HepG2 (cell line): ENCODE measurements at regions not wholly inside any gene's neighbourhood (a gene's known extent, or its start where the extent isn't known, plus 50 kb on each side); places are given as distances from the start of the nearest gene placed in this dataset.

Source experiments
- ATAC-seq: fragments of 200-7000 bp; cut with Tn5 transposase; 3 replicates; pipeline ENCODE4 v1.9.1; 2020; ENCODE audit warnings: mild to moderate bottlenecking, moderate library complexity
- BruUV-seq: library from RNA; stranded (reverse); fragments of 400-500 nt; replicated peaks from 2 replicates; lab custom pipeline; 2021; lab: Mats Ljungman, UMichigan
- CTCF ChIA-PET: fragments of 300-600 bp; formaldehyde crosslinking; extraction: SDS; loops from one replicate; lab custom pipeline; 2021; ENCODE audit warnings: low total read pairs, inconsistent platforms, low intra/inter-chr PET ratio; lab: Yijun Ruan, JAX
- POLR2A ChIA-PET: fragments of 350-600 bp; sonication (Branson Sonifier 250); formaldehyde crosslinking; loops from one replicate; lab custom pipeline; 2020; ENCODE audit warnings: antibody characterized with exemption, inconsistent platforms; lab: Yijun Ruan, JAX
- DNase-seq: peaks from one replicate; pipeline ENCODE4 v3.0.0-alpha.2; 2015; ENCODE audit warnings: low spot score
- FAIRE-seq: peaks from 3 replicates; lab custom pipeline; 2011; peaks lifted over from hg19 to GRCh38; lab: Jason Lieb, UNC
- H2AFZ ChIP-seq: one replicate; pipeline ENCODE4 v1.6.1; 2011; ENCODE audit warnings: low read length, inconsistent platforms
- H3K27ac ChIP-seq: fragments of 300-600 bp; 3 replicates; pipeline ENCODE4 v1.8.0; 2011; ENCODE audit warnings: mixed run types, mild to moderate bottlenecking, mixed read lengths, low read length, inconsistent platforms; ENCODE audit not compliant: insufficient read depth; ENCODE audit errors: extremely low read length
- H3K27me3 ChIP-seq, 2 experiments: fragments of 200-600 bp in 1 of 2; 2 replicates in 1 of 2; 3 replicates in 1 of 2; pipeline versions ENCODE4 v1.6.0 to v1.8.0; 2011; ENCODE audit warnings: low read length in 2 of 2, mild to moderate bottlenecking in 2 of 2, moderate library complexity in 2 of 2, inconsistent platforms in 1 of 2; ENCODE audit not compliant: insufficient read depth in 2 of 2, control insufficient read depth in 1 of 2
- H3K36me3 ChIP-seq, 2 experiments: fragments of 200-600 bp in 1 of 2; replicated peaks in 1 of 2; 2 replicates in 1 of 2; 3 replicates in 1 of 2; pipeline versions ENCODE4 v1.5.1 to v1.8.0; 2011; ENCODE audit warnings: low read length in 2 of 2, inconsistent platforms in 1 of 2; ENCODE audit not compliant: insufficient read depth in 2 of 2, control insufficient read depth in 1 of 2
- H3K4me1 ChIP-seq: 2 replicates; pipeline ENCODE4 v1.5.1; 2012; ENCODE audit warnings: low read length, inconsistent platforms; ENCODE audit not compliant: insufficient read depth
- H3K4me2 ChIP-seq: 2 replicates; pipeline ENCODE4 v1.6.0; 2011; ENCODE audit warnings: low read depth, low read length, inconsistent platforms
- H3K4me3 ChIP-seq, 3 experiments: fragments of 200-600 bp in 1 of 3; sonication (generic), shearing (Covaris generic) in 1 of 3; replicated peaks in 1 of 3; 2 replicates each; pipeline ENCODE4 v1.5.1; 2011 to 2016; ENCODE audit warnings: low read length in 3 of 3, inconsistent platforms in 2 of 3, low read depth in 2 of 3, mild to moderate bottlenecking in 2 of 3, control low read depth in 1 of 3, mixed read lengths in 1 of 3; ENCODE audit not compliant: insufficient read depth in 1 of 3
- H3K79me2 ChIP-seq: one replicate; pipeline ENCODE4 v1.6.1; 2011; ENCODE audit warnings: low read length, inconsistent platforms; ENCODE audit not compliant: insufficient read depth
- H3K9ac ChIP-seq: 2 replicates; pipeline ENCODE4 v1.6.0; 2011; ENCODE audit warnings: mild to moderate bottlenecking, low read depth, low read length, inconsistent platforms; ENCODE audit not compliant: insufficient read depth
- H3K9me3 ChIP-seq: 2 replicates; pipeline ENCODE4 v1.5.1; 2012; ENCODE audit warnings: mild to moderate bottlenecking, low read length
- H4K20me1 ChIP-seq: 2 replicates; pipeline ENCODE4 v1.6.0; 2011; ENCODE audit warnings: inconsistent platforms, mild to moderate bottlenecking, low read length, moderate library complexity; ENCODE audit not compliant: insufficient read depth
- CENPX ChIP-seq: sonication (generic); formaldehyde crosslinking; IDR thresholded peaks from 2 replicates; pipeline ENCODE4 v1.9.0; 2021; ENCODE audit warnings: mild to moderate bottlenecking, missing genetic modification reagents, moderate library complexity
- JARID2 ChIP-seq: sonication (generic); formaldehyde crosslinking; IDR thresholded peaks from 2 replicates; pipeline ENCODE4 v1.8.1; 2023; ENCODE audit warnings: missing genetic modification reagents, inconsistent platforms; ENCODE audit not compliant: insufficient replicate concordance
- RBM22 ChIP-seq: fragments of 200-400 bp; formaldehyde crosslinking; optimal IDR thresholded peaks from 2 replicates; pipeline ENCODE3; 2017; ENCODE audit warnings: mild to moderate bottlenecking, low read length, moderate library complexity
- TBX2 ChIP-seq: sonication (generic); formaldehyde crosslinking; IDR thresholded peaks from 2 replicates; pipeline ENCODE4 v1.5.0; 2020; ENCODE audit warnings: missing genetic modification reagents, mild to moderate bottlenecking, borderline replicate concordance
- TGIF2 ChIP-seq: IDR thresholded peaks from 2 replicates; pipeline ENCODE4 v1.6.1; 2016; ENCODE audit warnings: control low read depth, missing compliant biosample characterization
- USF2 ChIP-seq, 2 experiments: sonication (generic) in 1 of 2; formaldehyde crosslinking in 1 of 2; IDR thresholded peaks; 2 replicates each; pipeline versions ENCODE4 v1.5.1 to v1.6.1; 2011 to 2020; ENCODE audit warnings: borderline replicate concordance in 1 of 2, low read depth in 1 of 2, low read length in 1 of 2, mild to moderate bottlenecking in 1 of 2, missing genetic modification reagents in 1 of 2, moderate library complexity in 1 of 2
- XRCC5 ChIP-seq: fragments of 200-400 bp; formaldehyde crosslinking; optimal IDR thresholded peaks from 2 replicates; pipeline ENCODE3; 2017; ENCODE audit warnings: mild to moderate bottlenecking, low read length
- ZNF234 ChIP-seq: sonication (generic); formaldehyde crosslinking; conservative IDR thresholded peaks from 2 replicates; pipeline ENCODE4 v1.5.1; 2020; ENCODE audit warnings: mild to moderate bottlenecking, missing genetic modification reagents
- ZNF546 ChIP-seq: sonication (generic); formaldehyde crosslinking; conservative IDR thresholded peaks from 2 replicates; pipeline ENCODE4 v1.8.1; 2023; ENCODE audit warnings: mild to moderate bottlenecking, missing genetic modification reagents
- ZNF552 ChIP-seq: sonication (generic); formaldehyde crosslinking; IDR thresholded peaks from 2 replicates; pipeline ENCODE4 v1.9.0; 2022; ENCODE audit warnings: missing genetic modification reagents, mild to moderate bottlenecking, borderline replicate concordance
- ZNF660 ChIP-seq: sonication (generic); formaldehyde crosslinking; IDR thresholded peaks from 2 replicates; pipeline ENCODE4 v1.5.1; 2020; ENCODE audit warnings: mild to moderate bottlenecking, low read depth, missing genetic modification reagents, borderline replicate concordance
- WGBS: methylation state at CpG from one replicate; pipeline ENCODE4 v1.1.6; 2017; ENCODE audit warnings: low lambda C conversion rate; 5-methylcytosine and 5-hydroxymethylcytosine counted together
- in situ Hi-C: cut with HindIII; loops from 2 replicates; pipeline ENCODE4 v1.10.0; 2017; ENCODE audit warnings: low pct_unique_long_range_greater_than_20kb; ENCODE audit not compliant: extremely low pct_ligation_motif_present
- intact Hi-C: fragments of 100-400 bp; cut with micrococcal nuclease; formaldehyde crosslinking; loops from one replicate; pipeline ENCODE4 v1.10.0; 2022; ENCODE audit not compliant: unreplicated experiment
- TF ChIP-seq, protein P1 (sequence below): sonication (generic); formaldehyde crosslinking; IDR thresholded peaks from 2 replicates; pipeline ENCODE4 v1.8.0; 2022; ENCODE audit warnings: mild to moderate bottlenecking, missing genetic modification reagents, moderate library complexity

- no TSS peak for BruUV-seq
- Histone ChIP-seq H3K9me3 (no peaks in the 10 kb centered on the region), H3K9ac (no peak overlapping the region), H3K36me3 (no peaks in the 10 kb centered on the region), H3K4me1 (no peaks in the 10 kb centered on the region), H4K20me1 (no peaks in the 10 kb centered on the region), H3K4me3 (no peak overlapping the region), H3K79me2 (no peaks in the 10 kb centered on the region), H3K27me3 (no peaks in the 10 kb centered on the region), H2AFZ (no peak overlapping the region), H3K27ac (no peak overlapping the region), H3K4me2 (no peak overlapping the region)
- FAIRE-seq (no peak), ATAC-seq (no peak), DNase-seq (no peak)
- WGBS = 23% methylated on average over 4 of the region's 4 CpGs
- in situ Hi-C loops (no loop called here), intact Hi-C loops (no loop called here)
- CTCF ChIA-PET = no interaction called here
- POLR2A ChIA-PET = no interaction called here
- TF ChIP-seq ZNF234 = no peak
- no peak for TF ChIP-seq RBM22
- TF ChIP-seq TGIF2 = no peak
- no peak for TF ChIP-seq ZNF546 (CRISPR knock-in tag)
- TF ChIP-seq XRCC5 = no peak
- TF ChIP-seq ZNF660 (CRISPR knock-in tag) = no peak
- TF ChIP-seq TBX2 = no peak
- TF ChIP-seq CENPX (CRISPR knock-in tag) = no peak
- TF ChIP-seq, protein P1, sequence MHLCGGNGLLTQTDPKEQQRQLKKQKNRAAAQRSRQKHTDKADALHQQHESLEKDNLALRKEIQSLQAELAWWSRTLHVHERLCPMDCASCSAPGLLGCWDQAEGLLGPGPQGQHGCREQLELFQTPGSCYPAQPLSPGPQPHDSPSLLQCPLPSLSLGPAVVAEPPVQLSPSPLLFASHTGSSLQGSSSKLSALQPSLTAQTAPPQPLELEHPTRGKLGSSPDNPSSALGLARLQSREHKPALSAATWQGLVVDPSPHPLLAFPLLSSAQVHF (CRISPR knock-in tag) = no peak
- no peak for TF ChIP-seq JARID2
- TF ChIP-seq ZNF552 (CRISPR knock-in tag) = no peak
- TF ChIP-seq USF2 (IDR thresholded peaks at IDR 0.05; ENCODE audit: low read depth, low read length) = no peak
- TF ChIP-seq USF2 (CRISPR knock-in tag; IDR thresholded peaks at IDR 0.05; ENCODE audit: borderline replicate concordance) = no peak
Observed at GRCh38 chr4:112882286-112882685, 167.2 kb upstream of the ANK2 start.
